GM08714 (cell line): ENCODE measurements at regions not wholly inside any gene's neighbourhood (a gene's known extent, or its start where the extent isn't known, plus 50 kb on each side); places are given as distances from the start of the nearest gene placed in this dataset.

Source experiments
- H3K4me3 ChIP-seq: fragments of 200-500 bp; sonication (Bioruptor generic); 2 replicates; pipeline ENCODE4 v1.5.1; 2014; ENCODE audit warnings: mild to moderate bottlenecking, low read length, inconsistent platforms
- ZNF274 ChIP-seq: IDR thresholded peaks from 2 replicates; pipeline ENCODE4 v1.6.1; 2012; ENCODE audit warnings: mild to moderate bottlenecking, low read depth, low read length

DNA sequence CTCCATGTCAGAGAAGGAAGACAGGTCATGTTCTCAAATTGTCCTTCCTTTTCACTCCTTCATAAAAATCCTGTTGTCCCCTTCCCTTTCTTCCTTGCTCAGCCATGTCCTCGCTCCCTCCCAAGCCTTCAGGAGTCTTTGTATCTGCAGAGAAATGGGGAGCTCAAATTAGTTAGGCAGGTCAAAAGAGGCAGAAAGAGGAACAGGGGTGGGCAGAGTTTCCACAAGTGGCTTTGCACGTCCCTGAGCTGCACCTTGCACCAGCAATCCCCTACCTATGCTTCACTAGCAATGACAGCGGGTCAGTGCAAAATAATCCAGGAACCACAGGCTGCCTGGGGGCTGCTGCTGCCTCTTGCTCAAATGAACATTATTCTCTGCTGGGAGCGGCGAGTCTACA is 152.1 kb upstream of the ITGA6 start:
- no peak for TF ChIP-seq ZNF274

DNA sequence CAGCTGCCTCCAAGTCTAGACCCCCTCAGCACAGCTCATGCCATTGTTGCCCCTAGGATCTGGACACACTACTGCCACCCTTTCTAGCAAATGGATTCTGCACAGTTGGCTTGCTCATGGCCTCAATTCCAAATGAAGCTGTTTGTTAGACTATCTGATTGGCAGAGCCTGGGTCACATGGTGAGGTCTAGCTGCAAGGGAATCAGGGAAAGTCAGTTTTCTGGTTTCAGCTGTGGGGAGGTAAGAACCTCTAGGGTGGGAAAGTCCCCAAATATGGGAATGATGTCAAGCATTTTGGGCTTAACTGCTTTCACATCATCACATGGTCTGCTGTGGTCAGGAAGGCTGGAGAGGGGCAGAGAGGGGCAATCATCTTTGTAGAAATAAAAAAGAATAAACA is 150.4 kb upstream of the ITGA6 start:
- no peak for TF ChIP-seq ZNF274
- no peak overlapping the region for H3K4me3 ChIP-seq

More for the DNA sequence above, 152.1 kb upstream of the ITGA6 start:
- no peak overlapping the region for H3K4me3 ChIP-seq

DNA sequence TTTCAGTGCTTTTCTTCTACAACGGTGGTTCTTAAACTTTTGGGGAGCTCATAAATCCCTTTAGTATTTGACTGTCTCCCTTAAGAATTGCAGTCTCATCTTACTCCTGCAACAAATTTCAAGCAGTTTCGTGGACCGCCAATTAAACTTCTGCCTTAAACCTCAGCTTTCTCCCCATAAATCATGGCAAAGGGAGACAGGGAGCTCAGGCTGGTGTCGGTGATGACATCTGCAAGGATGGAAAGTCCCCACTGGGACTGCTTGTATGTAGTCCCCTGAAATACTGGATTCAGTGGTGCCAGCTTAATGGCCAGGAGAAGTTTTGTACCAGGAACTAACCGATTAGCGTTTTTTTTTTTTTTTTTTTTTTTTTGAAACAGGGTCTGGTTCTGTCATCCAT is 148.7 kb upstream of the ITGA6 start:
- H3K4me3 ChIP-seq: no peak overlapping the region
- TF ChIP-seq ZNF274: no peak

DNA sequence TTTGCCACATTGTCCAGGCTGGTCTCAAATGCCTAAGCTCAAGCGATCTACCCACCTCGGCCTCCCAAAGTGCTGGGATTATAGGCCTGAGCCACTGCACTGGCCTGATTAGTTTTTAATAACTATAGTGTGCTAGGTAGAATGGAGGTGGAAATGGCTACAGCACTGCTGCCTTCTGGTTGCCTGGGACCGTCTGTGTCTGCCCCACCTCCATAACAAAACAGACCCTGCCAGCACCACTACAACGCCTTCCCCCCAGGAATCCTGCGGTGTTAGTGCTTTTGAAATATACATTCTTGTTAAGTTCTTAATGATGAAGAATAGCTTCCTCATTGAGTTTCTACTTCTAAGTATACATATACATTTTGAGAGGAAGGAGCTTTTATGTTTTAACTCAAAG is 148.2 kb upstream of the ITGA6 start:
- TF ChIP-seq ZNF274: no peak

DNA sequence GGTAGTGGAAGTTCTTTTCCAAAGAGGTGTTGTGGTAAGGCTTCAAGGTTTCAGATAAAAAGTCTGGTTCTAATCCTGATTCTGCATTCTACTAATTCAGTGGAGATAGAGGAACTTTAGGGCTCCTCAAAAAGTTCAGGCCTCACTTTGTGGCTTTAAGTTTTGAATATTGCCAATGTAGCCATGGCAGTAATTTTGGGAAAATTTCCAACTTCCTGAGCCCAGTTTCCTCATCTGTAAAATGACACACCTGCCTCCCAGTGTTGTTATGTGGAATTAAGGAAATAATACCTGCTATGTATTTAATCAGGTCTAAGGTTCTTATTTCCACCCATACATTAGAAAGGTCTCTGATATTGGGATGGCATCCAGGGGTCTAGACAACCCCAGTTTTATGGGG is 147.6 kb upstream of the ITGA6 start:
- no peak for TF ChIP-seq ZNF274
- H3K4me3 ChIP-seq: no peak overlapping the region

More for the DNA sequence above, 148.2 kb upstream of the ITGA6 start:
- no peak overlapping the region for H3K4me3 ChIP-seq

DNA sequence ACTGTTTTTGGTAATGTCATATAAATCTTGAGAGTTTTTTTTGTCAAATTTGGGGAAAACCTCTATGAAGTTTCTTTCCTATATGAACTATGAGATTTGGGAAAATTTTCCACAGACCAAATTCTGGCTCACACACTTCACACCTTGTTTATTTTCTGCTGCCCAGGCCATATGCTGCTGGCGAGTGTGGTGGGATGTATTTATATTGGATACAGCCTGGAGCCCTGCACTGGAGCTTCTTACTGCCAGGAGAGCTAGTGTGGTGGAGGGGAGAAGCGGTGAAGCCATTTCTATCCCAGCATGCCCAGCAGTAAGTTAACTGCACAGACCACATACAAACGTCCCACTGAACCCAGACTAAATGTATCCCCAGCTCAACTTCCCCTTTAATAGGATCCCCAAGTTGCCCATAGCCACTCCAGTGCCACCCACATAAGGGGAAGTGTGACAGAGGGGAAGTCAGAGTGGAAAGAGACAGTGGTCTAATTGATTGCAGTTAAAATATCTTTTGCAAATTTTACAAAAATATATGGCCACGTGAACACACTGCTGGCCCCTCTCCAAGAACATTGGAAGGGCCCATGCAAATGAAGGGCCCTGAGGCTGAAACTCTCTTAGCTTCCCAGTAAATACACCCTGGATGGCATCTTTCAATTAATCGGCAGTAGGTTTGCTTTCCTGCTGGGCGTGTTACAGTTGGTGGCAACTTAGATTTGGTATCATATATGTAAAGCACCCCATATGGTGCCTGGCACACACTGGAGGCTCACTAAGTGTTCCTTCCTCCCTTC is 146.6 kb upstream of the ITGA6 start:
- TF ChIP-seq ZNF274: no peak
- no peak overlapping the region for H3K4me3 ChIP-seq

DNA sequence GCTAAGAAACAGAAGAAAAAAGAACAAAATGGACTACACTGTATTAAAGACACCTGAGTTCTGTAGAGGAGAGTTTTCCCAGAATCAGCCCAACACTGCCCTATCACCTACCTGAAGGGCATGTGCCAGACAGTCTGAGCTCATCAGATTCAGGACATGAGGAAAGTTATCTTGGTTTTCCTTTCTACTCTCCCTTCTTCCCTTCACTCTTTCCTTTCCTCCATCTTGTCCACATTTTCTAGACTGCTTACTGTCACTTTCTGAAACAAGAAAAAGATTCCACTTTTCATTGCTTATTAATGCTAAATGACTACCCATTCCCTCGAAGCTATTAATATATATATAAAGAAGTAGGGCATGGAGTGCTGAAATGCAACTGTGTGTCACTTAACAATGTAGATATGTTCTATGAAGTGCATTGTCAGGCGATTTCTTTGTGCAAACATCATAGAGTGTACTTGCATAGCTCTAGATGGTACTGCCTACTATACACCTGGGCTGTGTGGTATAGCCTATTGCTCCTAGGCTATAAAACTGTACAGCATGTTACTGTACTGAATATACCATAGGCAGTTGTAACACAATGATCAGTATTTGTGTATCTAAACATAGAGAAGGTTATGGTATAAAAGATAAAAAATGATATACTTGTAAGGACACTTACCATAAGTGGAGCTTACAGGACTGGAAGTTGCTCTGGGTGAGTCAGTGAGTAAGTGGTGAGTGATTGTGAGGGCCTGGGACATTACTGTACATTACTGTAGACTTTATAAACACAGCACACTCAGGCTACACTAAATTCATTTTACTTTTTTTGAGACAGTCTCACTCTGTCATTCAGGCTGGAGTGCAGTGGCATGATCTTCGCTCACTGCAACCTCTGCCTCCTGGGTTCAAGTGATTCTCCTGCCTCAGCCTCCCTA is 145.5 kb upstream of the ITGA6 start:
- no peak for TF ChIP-seq ZNF274
- no peak overlapping the region for H3K4me3 ChIP-seq

DNA sequence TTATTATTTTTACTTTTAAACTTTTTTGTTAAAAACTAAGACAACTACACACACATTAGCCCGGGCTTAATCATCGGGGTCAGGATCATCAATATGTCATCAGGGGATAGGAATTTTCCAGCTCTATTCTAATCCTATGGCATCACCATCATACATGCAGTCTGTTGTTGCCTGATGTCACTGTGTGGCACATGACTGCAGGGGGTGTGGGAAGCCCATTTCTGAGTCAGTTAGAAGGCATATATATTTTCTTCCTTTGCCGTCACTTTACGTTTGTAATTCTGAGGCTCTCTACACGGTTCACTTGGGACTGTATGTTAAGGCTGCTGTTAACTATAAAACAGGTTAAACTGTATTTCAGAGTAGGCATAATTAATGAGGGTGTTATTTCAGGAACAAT is 144.4 kb upstream of the ITGA6 start:
- H3K4me3 ChIP-seq: no peak overlapping the region
- TF ChIP-seq ZNF274: no peak

DNA sequence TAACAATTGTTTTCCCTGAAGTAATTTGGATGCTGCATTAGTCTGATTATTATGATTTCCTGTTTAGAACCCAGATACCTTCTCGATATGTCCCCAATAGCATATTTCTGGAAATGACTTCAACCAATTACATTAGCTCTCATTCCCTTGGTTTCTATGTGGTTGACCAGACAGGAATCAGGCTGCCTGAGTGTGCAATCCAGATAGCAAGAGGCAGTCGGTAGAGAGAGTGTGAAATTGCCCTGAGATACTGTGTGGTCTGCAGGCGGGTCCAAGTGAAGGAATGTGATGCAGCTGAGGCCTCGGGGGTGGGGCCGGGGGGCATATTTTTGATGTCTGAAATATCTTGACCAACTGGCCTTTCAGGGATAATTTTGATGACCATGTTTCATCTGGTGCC is 143.9 kb upstream of the ITGA6 start:
- no peak overlapping the region for H3K4me3 ChIP-seq

DNA sequence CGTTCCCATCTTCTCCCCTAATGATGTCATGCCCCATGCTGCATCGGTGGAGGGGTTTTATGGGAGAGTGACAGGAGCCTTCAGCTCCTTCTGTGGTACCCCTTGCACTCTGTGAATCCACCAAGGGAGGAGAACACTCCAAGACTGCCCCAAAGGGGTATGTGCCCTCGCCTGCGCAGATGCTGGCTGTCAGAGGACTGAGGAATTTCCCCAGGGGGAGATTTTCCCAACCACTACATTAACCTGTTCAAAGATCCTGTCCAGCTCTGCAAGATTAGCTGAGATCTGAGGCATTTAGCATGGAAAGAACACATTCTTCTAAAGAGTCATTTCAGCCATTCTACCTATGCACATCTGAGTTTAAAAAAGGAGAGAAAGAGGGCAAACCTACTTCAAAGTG is 143.2 kb upstream of the ITGA6 start:
- TF ChIP-seq ZNF274: no peak
- no peak overlapping the region for H3K4me3 ChIP-seq

More for the DNA sequence above, 143.9 kb upstream of the ITGA6 start:
- no peak for TF ChIP-seq ZNF274

DNA sequence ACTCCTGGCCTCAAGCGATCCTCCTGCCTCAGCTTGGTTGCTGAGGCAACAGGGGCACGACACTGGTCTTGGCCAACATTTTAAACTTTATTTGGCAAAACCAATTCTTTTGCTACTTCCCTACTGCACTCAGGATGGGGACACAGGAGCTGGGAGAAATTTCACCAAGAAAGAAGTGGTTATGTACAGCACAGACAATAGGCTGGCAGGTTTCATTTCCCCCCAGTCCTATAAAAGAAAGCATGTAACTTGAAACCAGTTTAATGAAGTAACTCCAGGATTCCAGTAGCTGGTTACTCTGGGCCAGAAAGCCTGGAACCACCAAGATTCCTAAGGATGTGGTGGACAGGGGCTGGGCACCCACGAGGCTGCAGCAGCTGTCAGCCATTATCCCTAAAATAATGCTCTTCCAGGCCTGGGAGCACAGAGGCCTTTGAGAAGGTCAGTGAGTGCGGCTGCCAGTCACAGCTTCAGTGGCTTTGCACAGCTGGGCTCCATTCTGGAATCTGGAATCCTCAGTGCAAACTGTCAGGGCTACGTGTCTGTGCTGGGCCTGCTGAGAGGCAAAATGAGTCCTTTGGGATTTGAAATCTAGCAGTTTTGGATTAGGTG is 142.3 kb upstream of the ITGA6 start:
- no peak for TF ChIP-seq ZNF274
- no peak overlapping the region for H3K4me3 ChIP-seq

DNA sequence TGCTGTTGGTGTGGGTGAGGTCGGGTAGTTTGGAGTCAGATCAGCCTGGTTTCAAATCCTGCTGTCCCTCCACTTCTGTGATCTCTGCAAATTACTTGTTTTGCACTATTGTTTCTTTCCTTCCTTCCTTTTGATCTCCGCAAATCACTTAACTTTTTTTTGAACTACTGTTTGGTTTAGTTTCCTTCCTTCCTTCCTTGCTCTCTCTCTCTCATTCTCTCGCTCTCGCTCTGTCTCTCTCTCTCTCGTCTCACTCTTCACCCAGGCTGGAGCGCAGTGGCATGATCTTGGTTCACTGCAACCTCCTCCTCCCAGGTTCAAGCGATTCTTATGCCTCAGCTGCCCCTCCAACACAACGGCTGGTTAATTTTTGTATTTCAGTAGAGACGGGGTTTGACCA is 141.6 kb upstream of the ITGA6 start:
- no peak for TF ChIP-seq ZNF274
- H3K4me3 ChIP-seq: no peak overlapping the region

DNA sequence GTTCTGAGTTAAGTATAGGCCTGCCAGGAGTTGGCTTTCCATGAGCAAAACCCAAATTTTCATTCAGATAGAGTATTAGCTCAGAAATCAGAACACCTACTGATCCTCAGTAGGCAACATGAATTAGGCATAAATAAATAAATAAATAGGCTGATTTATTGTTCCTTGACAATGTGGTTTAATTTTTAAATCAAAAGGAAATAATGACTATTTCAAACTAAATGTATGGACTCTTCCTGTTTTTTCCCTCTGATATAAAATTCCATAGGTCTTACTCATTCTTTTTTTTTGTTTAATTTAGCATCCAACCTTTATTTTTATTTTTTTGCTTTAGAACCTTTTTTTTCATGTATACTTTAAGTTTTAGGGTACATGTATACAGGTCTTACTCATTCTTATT is 140.2 kb upstream of the ITGA6 start:
- TF ChIP-seq ZNF274: no peak
- H3K4me3 ChIP-seq: no peak overlapping the region

DNA sequence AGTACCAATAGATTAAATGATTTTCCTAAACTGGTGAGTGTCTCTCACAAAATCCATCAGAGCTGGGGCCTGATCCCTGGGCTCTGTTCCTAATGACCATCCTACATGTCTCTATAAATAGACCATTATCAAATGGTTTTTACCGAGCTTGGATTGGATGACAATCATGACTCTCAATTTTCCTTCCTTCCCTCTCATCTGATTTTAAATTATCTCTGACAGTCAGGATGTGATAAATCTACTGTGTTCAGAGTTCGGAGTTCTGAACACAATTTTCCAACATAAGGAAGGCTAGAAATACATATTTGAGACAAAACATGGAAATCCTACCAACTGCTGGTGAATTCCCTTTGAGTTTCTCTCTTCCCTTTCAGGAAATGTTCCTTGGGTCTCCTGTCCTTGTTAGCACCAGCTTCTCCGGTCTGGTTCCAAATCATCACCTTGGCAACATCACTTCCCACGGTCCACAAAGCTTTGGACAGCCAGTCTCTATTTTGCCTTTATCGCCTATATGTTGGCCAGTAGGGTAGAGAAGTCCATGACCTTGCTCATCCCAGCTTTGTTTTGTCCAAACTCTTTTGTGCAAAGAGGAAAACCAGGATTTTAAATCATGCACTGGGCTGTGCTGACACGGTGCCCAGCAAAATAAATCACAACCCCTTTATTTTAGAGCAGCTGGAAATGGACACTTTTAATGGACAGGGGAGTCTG is 139.6 kb upstream of the ITGA6 start:
- no peak for TF ChIP-seq ZNF274
- no peak overlapping the region for H3K4me3 ChIP-seq
